Retina (tissue), 1 donor: ENCODE measurements at regions not wholly inside any gene's neighbourhood (a gene's known extent, or its start where the extent isn't known, plus 50 kb on each side); places are given as distances from the start of the nearest gene placed in this dataset.

ENCODE experiments used
- DNase-seq: peaks from one replicate; pipeline ENCODE4 v3.0.0-alpha.2; 2016

GRCh38 chr5:93926831-93927620, 185.6 kb upstream of the POU5F2 start:
- DNase-seq: no peak

- no peak for DNase-seq
Measured at GRCh38 chr5:93925321-93925720, 183.9 kb upstream of the POU5F2 start.

DNA sequence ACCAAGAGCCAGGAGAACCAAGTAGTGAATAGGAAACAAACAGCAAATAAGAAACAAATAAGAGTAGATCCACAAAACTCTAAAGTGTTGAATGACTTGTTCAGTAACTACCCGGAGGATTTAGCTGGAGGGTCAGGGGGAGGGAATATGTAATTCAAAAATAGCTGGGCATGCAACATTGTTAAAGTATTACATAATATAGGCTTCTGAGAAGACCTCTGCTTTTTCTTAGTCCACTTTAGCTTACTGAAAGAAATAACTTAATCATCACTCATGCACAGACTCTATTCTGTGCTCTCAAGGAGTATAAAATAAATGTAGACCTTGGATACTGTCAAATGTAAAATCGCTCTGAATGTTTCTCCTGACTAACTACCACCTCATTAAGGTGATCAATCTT, 183.2 kb upstream of the POU5F2 start:
- no peak for DNase-seq

- no peak for DNase-seq
Measured at GRCh38 chr5:93922551-93922950, 181.2 kb upstream of the POU5F2 start.

GRCh38 chr5:93921001-93921400, 179.6 kb upstream of the POU5F2 start:
- no peak for DNase-seq

DNA sequence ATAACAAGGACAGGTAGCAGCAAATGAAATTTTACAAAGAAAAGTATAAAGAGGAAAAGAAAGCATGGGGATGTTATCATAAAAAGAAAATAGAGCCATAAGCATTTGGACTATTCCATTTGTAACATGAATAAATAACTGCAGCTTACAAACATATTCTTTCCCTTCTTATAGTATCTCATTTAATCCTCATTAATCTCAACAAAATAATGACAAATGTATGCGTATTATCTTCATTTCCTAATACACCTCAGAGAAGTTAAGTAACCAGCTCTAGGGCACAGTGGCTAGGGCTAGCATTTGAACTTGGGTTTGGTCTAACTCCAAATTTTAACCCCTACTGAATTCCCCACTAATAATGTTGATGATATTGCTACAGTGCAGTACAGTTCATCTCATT, 175.5 kb upstream of the POU5F2 start:
- DNase-seq: no peak

- DNase-seq: no peak
Measured at GRCh38 chr5:93915142-93915553, 173.7 kb upstream of the POU5F2 start.

- DNase-seq: peak; percentile 36
Measured at GRCh38 chr5:93911609-93912008, 170.2 kb upstream of the POU5F2 start.

- DNase-seq: no peak
Measured at GRCh38 chr5:93909356-93909755, 168.0 kb upstream of the POU5F2 start.

- no peak for DNase-seq
Measured at GRCh38 chr5:93904917-93905316, 163.5 kb upstream of the POU5F2 start.

DNA sequence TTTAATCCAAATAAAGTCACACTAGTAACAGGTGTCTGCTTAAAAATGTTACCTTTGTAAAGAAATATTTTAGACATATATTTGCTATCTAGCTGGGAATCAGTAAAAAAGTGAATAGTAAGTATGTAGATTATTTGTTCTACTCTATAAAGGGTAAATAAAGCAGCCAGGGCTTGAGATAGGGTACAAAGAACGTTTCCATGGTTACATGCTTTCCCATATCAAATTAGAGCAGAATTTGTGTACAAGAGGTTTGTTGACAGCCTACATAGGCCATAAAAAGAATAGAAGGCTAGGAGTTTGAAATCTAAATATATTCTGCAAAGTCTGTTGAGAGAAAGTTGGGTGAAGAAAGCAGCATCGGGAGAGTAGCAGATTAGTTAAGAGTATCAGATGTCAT, 160.9 kb upstream of the POU5F2 start:
- no peak for DNase-seq

- no peak for DNase-seq
Measured at GRCh38 chr5:93899026-93899600, 157.7 kb upstream of the POU5F2 start.

GRCh38 chr5:93894601-93895354, 153.4 kb upstream of the POU5F2 start:
- peak; percentile 59 for DNase-seq

GRCh38 chr5:93893075-93893474, 151.7 kb upstream of the POU5F2 start:
- DNase-seq: peak; percentile 43

DNA sequence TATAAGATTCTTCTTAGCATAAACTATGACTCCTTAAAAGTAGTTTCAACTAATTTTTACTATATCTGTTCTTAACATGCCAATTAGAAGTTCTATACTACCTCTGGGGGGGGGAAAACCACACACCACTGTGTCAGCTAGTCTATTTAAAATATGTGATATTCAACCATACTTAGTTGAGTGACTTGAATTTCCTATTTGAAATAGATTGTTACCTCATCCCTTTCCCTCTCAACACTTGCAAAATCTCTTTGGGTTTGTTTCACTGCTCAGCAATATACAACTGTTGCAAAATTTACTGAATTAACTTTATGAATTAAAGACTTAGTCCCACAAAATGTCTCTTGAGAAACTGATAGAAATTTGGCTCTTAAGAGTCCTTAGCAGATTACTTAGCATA, 151.1 kb upstream of the POU5F2 start:
- no peak for DNase-seq

DNA sequence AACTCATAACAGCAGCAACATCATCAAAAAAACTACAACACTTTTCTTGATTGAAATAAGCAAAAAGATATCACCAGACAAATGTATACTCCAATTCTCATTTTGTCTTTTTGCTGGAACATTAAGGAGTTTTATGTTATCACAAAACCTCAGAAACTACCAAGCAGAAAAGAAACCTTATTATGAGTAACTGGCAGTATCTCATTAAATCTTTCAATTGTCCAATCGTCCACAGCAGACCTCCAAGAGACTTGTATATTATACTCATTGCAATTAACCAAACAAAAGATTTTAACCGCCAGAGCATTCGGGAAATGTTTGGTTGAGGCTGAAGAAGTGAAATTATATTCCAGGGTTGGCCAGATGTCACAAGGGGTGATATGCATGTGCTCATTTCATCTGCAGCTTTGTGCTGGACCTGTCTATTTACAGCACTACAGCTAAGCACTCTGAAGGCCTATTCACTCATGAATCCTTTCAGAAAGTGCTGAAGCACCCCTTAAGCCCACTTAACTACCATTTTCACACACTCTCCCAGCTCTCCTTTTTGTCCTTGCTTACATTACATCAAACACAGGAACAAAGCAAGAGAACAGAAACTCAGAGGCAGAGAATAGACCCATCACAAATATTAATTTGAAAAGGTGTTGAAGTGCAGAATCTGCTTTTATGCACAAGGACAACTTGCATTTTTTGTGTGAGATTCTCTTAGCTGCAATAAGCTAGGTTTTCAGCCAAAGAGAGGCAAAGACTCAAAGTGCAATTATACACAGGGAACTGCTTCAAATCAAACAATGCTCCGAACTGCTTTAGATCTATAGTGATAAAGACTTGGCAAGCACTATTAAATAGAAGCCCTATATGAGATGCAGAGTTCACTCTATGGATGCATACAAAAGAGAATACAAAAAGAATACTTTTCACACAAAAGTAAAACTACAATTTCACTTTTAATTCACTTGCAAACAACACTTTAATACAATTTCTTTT, 150.4 kb upstream of the POU5F2 start:
- peak; percentile 74 for DNase-seq

GRCh38 chr5:93890657-93891056, 149.3 kb upstream of the POU5F2 start:
- peak; percentile 51 for DNase-seq

GRCh38 chr5:93887678-93888077, 146.3 kb upstream of the POU5F2 start:
- DNase-seq: no peak

- no peak for DNase-seq
Measured at GRCh38 chr5:93886917-93887361, 145.5 kb upstream of the POU5F2 start.

DNA sequence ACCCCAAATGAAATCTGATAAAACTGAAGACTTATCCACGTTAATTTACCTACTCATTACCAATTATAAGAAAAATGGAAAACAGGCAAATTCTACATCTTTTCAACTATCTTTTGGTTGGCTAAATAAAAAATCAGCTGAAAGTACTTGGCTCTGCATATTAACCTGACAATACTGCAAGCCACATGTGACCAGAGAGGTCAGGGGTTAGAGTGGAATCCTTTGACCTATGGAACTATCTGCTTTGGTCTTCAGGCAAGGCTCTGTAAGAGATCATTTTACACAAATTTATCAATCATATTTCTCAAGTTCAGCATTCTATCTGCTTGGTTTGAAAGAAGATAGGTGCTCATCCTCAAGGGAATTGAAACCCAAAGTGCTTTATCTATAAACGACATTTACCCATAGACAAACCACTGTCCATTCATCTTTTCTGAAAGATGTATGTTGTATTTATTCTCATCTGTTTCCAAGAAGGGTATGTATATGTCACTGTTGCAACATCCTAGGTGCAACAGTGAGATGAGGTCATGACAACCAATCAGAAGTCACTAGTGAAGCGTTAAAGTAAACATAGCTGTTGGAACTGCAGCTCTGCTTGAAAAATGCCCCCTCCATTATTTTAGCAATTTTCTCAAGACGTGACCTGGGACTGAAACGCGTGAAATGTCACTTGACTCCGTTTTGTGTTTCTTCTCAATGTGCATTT, 144.9 kb upstream of the POU5F2 start:
- DNase-seq: no peak

DNA sequence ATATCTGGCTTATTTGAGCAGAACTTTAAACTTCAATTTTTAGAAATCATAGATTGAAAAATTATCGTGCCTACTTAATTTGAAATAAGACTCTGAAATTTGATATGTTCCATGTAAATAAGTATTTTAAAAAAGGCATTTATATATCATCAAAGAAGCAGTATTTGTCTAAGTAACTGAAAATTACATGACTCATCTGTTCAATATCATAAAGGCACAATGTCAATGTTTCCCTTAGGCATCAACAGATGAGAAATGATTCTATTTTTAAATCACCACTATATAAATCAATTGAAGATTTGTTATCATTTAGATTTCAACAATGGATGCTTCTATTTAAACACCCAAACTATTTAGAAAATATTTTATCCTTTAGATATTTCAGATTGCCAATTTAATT, 142.9 kb upstream of the POU5F2 start:
- DNase-seq: no peak

GRCh38 chr5:93883459-93883858, 142.1 kb upstream of the POU5F2 start:
- DNase-seq: no peak
